HG03521 (cell line): ENCODE measurements at regions not wholly inside any gene's neighbourhood (a gene's known extent, or its start where the extent isn't known, plus 50 kb on each side); places are given as distances from the start of the nearest gene placed in this dataset.

Experiments
- ATAC-seq: cut with Tn5 transposase; IDR thresholded peaks from one replicate; pipeline ENCODE4 v1.9.1; 2021; ENCODE audit warnings: mild to moderate bottlenecking, moderate library complexity; ENCODE audit not compliant: unreplicated experiment

DNA sequence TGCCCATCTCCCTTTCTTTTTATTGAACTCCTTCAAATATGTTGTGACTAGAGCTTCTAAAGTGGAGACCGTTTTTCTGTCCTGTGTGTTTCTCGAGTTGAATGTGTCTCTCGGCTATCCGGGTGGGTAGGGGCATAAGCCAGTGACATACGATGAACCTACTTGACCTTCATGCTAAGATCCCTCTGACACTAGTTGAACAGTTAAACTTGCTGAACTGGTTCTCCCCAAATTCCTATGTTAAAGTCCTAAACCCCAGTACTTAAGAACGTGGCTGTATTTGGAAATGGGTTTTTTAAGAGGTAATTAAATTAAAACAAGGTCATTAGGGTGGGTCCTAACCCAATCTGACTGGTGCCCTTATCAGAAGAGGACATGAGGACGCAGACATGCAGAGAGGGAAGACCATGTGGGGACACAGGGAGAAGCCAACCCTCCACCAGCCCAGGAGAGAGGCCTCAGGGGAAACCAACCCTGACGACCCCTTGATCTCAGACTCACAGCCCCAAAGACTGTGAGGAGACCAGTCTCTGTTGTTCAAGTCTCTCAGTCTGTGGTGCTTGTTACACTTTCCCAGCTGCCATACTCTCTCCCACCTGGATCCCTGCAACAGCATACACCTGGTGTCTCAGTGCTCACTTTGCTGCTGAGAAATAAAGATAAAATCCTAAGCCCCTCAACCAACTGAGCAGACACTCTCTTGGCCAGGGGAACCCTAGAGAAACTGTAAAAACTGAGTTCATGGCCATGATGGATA, 208.4 kb downstream of the MYLK4 start:
- no peak for ATAC-seq

DNA sequence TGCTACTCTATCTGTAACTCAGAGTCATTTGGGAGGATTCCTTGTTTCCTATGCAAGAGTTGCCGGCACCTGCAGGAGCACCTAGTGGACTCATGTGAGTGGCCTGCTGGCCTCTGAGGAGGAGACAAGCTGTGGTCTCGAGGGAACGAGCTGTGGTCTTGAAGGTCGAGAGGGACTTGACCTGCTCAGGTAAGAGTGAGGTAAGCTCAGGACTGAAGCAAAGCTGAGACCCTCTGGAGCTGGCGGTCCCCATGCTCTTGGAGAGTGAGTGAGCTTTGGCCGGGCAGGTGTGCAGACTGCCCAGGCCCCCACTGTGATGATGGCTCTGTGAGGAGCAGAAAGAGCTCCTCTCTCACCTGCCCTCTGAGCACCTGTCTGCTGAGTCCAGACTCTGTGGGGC, 214.3 kb downstream of the MYLK4 start:
- no peak for ATAC-seq

DNA sequence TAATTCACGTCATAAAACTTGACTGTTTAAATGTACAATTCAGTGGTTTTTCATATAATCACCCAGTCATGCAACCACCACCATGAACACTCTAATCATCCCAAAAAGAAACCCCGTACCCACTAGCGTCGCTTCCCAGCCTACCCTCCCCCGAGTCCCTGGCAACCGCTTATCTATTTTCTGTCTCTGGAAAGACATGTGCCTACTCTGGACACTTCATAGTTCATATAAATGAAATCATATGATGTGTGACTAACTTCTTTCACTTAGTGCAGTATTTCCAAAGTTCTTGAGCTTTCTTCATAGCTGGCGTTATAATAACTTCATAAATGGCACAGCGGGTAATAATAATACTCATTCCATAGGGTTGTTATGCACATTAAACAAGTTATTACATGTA, 215.2 kb downstream of the MYLK4 start:
- ATAC-seq: no peak

DNA sequence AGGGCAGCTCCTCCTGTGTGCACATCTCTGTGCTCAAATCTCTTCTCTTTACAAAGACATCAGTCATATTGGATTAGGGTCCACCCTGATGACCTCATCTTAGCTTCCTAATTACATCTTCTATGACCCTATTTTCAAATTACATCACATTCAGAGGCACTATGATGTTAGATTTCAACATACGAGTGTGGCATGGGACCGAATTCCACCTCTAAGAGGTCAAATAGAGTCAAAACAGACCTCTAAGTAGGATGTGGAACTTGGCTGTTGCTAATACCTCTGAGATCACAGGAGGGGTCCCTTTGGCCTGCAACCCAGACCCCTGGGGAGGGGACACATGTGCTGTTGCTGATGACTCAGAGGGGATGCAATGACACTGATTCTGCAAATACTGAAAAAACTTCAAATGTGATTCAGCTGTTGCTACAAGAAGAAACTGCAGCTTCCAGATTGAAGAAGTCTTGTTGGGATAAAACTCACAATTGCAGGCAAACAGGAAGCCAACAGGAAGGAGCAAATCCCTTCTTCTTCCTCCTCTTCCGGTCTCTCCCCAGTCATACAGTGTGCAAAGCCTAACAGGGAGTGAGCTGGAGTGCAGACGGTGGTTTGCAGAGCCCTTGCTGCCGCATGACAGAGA, 216.2 kb downstream of the MYLK4 start:
- no peak for ATAC-seq

DNA sequence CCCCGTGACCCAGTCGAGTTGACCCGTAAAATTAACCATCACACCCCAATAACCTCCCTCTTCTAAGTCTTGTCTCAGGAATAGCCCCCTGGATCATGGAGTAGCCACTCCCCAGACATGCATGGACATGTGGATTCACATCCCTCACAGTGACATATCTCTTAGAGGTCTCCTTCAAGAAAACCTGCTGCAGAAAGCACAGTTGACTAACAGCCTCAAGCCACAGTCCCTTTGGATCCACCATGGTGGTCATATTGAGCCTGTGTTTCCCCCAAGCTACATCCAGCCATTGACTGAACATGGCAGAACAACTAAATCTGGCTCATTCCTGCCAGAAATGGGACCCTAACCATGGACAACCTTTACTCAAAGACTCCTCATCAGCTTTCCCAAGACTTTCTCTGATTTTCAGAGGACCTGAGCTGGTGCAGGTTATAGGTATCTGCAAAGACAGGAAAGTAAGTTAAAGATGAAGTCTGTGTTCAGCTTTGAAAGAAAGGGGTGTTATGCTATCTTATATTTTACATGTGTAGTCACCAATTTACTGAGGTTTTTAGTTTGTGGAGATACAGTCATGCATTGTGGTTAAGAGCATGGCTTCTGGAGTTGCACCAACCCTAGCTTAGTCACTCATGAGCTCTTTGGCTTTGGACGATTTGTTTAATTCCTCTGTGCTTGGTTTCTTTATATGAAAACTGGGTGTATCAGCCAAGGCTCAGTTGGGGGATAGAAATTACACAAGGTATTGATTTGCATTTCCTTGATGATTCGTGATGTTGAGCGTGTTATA, 219.1 kb downstream of the MYLK4 start:
- no peak for ATAC-seq

DNA sequence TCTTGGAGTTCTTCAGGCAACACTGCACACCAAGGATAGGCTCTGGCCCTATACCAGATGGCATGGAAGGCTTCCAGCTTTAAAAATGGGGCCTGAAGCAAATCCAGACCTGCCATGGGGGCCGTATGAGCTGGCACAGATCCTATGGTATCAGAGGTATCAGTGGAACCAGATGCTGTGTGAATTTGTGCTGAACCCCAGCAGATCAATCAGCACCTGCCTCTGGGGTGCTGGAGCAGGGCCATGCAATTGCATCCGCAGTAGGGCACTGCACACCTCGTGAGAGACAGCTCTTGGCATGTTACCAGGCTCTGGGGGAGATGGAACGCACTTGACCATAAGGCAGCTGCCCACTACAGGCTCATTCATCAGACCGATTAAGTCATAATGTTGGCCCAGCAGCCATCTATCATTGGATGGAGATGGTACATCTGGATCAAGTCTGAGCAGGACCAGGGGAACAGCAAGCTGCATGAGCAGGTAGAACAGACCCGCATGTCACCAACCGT, 221.5 kb downstream of the MYLK4 start:
- no peak for ATAC-seq

DNA sequence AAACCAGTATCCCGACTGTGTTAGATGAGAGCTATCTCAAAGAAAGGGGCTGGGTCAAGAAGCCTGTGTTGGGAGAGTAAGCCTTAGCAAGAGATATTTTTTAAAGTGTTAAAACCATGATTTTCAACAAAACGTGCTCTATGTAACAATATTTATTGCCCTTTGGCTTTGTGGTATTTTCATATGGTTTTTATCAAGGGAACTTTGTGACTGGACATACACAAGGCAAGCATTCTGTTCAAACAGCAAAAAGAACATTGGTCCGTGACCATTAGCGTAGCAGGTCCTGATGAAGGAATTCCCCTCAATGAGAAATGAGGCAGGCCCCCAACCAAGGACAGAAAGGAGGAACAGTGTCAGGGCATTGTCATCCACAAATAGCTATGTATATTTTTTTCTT, 222.6 kb downstream of the MYLK4 start:
- ATAC-seq: no peak

DNA sequence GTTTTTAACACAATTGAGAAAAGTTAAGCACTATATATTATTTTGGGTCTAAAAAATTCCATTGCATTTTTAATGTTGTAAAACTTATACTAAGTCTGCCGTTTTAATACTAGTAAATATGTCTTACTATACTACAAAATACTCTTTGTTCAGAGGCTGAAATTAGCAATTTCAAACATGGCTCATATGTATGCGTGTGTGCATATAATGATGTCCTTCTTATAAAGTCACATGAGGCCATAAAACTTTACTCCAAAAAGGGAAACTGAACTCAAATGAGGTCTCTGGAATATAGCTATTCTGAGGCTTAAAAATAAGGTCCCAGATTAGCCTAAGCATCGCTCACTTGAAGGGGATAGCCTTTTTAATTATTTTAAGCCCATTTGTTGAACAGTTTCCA, 224.0 kb downstream of the MYLK4 start:
- no peak for ATAC-seq

DNA sequence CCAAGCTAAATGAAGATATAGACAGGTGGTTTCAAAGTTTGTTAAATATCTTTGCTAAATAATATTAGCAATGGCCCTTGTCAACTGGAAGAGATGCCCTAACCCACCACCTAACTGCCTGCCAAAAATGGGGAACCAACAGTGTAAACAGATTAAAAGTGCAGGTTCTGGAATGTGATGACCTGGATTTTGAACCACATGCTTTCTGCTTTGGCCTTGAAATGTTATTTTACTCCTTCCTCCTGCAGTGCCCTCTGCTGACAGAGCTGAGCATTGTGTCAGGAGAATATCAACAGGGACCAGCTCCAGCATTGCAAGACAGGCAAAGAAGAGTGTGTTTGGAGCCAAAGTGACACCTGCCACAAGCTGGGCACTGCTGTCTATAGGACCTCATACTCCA, 226.6 kb downstream of the MYLK4 start:
- no peak for ATAC-seq

DNA sequence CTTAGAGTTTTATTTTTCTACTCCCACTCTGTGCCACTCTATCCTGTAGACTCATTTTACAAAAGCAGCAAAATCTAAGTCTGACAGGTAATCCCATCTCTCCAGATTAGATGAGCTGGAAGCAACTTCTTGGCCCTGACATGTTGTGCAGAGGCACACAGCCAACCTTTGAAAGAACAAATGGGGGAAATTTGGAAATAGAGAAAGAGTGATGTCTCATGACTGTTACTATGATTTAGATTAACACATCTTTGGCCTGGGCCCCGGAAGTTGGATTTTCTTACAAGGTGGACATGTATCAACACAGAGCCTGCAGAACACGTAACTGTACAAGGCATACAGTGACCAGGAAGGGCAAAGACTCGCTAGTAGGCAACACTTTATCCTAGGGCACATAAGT, 227.7 kb downstream of the MYLK4 start:
- no peak for ATAC-seq

DNA sequence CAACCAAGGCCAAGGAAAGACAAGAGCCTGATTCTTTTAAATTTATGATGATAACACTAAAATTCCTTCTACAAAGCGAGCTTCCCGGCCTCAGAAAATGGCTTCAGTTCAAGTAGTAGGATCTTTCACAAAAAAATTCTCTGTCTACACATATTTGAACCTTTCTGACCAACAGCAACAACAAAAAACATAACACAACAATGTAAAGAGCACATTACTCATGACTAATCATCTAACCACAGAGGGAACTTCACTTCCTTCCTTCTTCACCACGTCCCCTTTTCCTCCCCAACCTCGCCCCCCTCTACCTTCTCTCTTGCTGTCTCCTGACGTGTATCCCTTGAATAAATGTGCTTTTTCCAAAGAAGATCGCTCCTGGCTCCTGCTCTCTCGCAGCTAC, 228.2 kb downstream of the MYLK4 start:
- ATAC-seq: no peak

DNA sequence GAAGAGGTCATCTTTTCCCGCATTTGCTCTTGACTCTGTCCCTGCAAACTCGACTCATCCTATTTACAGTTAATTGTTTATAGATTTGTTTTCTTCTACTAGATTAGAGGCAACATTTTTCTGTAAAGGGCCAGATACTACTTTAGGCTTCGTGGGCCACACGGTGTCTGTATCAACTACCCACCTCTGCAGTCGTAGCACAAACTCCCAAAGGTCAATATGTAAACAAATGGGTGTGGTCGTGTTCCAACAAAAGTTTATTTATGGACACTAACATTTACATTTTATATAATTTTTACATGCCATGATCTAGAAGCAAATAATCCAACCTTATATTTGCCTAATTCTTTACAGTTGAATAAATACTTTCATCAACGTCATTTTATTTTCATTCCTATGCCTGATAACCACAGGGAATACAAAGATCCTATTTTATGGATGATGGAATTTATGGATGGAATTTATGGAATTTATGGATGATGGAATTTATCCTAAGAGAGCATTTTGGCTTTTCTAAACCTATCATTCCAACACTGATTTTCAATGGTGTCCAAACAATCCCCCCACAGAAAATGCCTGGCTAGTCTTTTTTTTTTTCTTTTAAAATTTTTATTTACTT, 232.8 kb downstream of the MYLK4 start:
- no peak for ATAC-seq

DNA sequence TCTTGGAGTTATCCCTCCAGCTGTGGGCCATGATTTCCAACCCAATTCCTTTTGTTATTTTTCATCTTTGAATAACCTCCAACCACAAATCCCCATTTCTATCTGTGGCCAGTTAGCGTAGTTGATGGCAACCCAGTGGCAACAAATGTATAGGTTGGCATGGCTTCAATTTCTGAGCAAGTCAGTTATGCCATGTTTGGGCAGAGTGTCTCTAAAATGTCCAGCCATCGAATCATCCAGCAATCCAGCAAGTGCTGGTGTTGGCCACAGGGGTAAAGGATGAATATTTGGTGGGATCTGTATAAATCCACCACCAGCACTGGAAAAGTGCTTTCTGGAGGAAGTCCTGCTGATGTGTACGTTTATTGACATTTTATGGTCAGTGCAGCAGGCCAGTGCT, 233.3 kb downstream of the MYLK4 start:
- ATAC-seq: no peak

DNA sequence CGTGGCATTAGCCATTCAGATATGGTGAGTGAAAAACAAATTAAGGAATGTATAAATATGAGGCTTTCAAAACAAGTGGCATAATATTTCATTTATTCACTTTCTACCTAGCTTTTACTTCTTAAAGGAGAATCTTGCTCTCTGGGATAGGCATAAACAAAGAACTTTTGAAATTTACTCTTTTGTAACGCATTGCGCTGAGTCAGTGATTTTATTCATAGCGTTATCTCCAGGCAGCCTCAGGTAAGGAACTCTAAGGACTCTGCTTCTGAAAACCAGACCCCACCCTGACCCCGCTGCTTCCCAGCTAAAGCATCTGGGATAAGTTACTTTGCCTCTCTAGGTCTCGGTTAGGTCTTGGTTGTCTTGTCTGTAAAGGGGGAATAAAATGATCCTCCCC, 234.7 kb downstream of the MYLK4 start:
- ATAC-seq: no peak

DNA sequence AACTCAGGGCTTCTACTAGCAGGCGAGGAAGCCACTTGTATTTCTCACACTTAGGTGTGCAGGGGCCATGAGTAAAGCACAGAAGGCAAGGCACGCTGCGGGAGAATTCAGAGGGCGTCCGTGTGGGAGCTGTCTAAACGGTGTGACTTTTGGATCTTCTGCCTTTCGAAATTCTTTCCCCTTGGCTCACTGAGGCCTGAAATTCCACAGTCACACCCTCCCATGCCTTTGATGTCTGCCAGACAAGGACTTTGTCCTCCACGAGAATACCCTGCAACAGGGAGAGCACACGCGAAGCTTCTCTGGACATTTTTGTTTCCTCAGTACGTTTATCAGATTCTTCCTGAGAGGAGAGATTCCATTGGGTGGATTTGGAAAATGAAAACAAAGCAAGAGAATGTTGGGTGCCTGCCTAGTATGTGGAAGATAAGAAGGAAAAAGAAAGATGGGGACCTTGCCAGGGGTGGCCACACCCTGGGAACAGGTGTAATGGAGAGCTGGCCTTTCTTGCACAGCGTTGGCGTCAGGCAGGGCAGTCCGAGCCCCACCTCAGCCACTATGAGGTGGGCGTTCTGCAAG, 235.7 kb downstream of the MYLK4 start:
- ATAC-seq: no peak

DNA sequence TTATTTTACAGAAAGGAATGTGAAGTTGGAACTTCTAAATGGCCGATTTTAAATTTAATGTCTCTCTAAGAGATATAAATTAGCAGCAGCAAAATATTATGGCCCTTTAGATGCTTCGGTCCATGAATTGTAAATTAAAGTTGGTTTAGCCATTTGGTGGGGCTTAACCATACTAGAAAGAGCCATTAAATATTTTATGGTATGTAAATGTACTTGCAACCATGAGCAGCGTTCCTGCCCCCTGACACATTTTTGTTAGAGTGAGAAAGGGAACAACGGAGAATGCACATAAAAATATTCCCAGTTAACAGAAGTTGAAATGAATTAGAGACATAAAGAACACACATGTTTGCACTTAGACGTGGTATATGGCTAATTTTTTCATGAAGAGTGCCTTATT, 237.9 kb downstream of the MYLK4 start:
- no peak for ATAC-seq

DNA sequence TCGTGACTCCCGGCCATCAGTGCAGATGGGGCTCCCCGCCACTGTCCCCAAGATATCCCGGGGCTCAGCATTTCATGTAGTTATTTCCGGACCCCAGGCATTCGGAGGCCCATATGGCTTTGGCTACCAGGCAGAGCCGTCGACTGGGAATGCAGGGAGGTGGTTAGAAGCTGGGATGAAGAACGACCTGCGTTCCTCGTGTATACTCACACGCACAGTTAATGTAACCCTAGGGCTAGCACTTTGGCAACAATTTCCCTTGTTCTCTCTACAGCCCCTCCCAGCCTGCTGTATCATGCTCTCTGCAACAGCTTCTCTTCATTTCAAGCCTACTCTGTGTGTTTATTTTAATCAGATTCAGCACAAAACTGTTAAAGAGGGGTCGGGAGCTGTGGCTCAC, 240.4 kb downstream of the MYLK4 start:
- ATAC-seq: no peak

DNA sequence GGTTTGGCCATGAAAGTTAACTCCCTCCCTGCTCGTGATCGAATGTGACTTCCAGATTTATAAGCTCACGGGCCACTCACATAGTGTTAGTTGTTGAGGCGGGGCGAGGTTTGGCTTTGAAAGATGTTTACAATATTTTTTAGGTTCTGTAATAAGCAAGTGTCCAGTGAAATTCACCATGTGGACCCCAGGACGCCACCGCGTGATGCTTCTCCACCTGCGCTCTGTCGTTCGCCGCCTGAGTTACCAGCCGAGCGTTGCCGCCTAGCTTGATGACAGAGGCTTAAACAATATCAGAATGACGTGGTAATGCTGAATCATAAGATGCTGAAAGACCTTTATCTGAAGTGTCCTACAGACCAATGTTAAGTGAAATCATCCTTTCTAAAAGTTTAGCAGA, 241.0 kb downstream of the MYLK4 start:
- no peak for ATAC-seq

DNA sequence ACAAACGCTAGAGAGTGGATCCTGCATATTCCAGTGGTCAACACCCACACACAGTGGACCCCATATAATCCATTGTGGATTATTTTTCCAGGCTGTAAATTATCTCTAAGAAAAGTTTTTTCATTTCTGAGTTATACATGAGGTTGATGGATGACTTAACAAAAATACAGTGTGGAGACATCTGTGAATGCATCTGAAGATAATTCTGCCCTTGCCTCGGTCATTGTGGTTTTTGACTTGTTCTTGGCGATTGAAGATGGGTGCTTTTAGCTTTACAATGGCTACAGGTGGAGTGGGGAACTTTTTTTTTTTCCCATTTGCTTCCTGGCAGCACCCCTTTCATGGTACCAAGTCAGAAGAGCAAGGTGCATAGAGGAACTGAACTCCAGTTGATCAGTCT, 242.7 kb downstream of the MYLK4 start:
- no peak for ATAC-seq

DNA sequence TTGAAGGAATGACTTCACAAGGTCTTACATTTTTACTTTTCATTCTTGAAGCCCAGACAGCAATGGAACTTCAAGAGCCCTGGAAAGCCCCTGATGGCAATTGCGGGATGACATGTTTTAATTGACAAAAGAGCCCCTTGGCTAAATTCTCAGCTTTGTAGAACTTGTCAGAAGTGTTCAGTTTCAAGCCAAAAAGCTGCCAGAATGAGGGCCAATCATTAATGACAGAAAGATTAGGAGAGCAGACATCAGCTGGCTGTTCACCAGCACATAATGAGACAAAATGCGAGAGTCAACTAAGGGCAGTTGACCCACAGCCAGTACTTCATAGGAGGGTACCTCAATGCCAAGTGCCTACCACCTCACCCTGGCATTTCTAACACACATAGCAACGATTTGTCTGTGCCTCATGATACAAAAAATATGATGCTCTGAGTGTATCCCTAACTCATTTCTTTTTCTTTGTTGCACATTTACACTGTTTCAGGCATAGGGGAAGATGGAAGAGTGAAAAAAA, 243.1 kb downstream of the MYLK4 start:
- ATAC-seq: no peak

DNA sequence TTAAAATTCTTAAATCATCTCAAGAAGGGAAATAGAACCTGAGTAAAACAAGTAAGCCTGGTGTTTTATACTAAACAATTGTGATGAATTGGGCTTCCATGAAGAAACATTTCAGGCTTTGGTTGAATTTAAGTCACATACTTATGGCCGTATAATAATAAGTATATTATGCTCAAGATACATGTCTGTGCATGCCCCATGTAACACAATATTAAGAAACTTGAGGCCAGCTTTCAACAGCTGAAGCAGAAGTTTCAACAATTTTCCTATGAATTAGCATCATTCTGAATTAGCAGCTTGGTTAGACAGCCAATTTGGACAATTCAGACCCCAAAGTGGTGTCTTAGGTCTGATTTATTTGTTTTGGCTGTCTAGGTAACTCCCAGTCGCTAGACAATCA, 243.7 kb downstream of the MYLK4 start:
- no peak for ATAC-seq
